ENCODE measurements at regions not wholly inside any gene's neighbourhood (a gene's known extent, or its start where the extent isn't known, plus 50 kb on each side); places are given as distances from the start of the nearest gene placed in this dataset.

DNA sequence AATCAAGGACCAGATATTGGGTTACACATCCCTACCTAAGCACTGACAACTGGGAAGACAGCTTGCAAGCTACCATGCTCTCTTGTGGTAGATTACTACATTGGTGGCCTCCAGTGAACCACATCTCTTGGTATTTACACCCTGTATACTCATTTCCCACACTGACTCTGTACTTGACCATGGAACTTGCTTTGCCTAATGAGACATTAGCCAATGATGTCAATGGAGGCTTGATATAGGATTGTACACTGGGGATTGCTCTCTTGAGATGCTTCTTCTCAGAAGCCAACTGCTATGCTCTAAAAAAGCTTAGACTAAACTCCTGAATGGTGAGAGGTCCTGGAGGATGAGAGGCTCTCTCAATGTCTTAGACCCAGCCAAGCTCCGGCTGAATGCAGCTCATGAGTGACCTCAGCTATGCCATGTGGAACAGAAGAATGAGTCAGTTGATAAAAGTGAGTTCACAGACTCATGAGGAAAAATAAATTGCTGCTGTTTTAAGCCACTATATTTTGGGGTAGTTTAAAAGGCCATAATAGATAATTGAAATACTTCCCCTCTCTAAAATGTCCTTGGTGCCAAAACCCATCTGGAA lies 61.5 kb upstream of the GALNT15 start (continued):
- TF ChIP-seq, protein P1, sequence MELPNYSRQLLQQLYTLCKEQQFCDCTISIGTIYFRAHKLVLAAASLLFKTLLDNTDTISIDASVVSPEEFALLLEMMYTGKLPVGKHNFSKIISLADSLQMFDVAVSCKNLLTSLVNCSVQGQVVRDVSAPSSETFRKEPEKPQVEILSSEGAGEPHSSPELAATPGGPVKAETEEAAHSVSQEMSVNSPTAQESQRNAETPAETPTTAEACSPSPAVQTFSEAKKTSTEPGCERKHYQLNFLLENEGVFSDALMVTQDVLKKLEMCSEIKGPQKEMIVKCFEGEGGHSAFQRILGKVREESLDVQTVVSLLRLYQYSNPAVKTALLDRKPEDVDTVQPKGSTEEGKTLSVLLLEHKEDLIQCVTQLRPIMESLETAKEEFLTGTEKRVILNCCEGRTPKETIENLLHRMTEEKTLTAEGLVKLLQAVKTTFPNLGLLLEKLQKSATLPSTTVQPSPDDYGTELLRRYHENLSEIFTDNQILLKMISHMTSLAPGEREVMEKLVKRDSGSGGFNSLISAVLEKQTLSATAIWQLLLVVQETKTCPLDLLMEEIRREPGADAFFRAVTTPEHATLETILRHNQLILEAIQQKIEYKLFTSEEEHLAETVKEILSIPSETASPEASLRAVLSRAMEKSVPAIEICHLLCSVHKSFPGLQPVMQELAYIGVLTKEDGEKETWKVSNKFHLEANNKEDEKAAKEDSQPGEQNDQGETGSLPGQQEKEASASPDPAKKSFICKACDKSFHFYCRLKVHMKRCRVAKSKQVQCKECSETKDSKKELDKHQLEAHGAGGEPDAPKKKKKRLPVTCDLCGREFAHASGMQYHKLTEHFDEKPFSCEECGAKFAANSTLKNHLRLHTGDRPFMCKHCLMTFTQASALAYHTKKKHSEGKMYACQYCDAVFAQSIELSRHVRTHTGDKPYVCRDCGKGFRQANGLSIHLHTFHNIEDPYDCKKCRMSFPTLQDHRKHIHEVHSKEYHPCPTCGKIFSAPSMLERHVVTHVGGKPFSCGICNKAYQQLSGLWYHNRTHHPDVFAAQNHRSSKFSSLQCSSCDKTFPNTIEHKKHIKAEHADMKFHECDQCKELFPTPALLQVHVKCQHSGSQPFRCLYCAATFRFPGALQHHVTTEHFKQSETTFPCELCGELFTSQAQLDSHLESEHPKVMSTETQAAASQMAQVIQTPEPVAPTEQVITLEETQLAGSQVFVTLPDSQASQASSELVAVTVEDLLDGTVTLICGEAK (IDR thresholded peaks at IDR 0.05; ENCODE audit: borderline replicate concordance), result no peak
- TF ChIP-seq, protein P2, sequence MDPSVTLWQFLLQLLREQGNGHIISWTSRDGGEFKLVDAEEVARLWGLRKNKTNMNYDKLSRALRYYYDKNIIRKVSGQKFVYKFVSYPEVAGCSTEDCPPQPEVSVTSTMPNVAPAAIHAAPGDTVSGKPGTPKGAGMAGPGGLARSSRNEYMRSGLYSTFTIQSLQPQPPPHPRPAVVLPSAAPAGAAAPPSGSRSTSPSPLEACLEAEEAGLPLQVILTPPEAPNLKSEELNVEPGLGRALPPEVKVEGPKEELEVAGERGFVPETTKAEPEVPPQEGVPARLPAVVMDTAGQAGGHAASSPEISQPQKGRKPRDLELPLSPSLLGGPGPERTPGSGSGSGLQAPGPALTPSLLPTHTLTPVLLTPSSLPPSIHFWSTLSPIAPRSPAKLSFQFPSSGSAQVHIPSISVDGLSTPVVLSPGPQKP (IDR thresholded peaks at IDR 0.05; ENCODE audit: low read depth, low read length), result no peak
- TF ChIP-seq SIN3A (IDR thresholded peaks at IDR 0.05; ENCODE audit: low read depth, low read length), result no peak
- no peak for TF ChIP-seq SIX5 (IDR thresholded peaks at IDR 0.05; ENCODE audit: low read depth, low read length, severe bottlenecking)
- TF ChIP-seq, protein P3, sequence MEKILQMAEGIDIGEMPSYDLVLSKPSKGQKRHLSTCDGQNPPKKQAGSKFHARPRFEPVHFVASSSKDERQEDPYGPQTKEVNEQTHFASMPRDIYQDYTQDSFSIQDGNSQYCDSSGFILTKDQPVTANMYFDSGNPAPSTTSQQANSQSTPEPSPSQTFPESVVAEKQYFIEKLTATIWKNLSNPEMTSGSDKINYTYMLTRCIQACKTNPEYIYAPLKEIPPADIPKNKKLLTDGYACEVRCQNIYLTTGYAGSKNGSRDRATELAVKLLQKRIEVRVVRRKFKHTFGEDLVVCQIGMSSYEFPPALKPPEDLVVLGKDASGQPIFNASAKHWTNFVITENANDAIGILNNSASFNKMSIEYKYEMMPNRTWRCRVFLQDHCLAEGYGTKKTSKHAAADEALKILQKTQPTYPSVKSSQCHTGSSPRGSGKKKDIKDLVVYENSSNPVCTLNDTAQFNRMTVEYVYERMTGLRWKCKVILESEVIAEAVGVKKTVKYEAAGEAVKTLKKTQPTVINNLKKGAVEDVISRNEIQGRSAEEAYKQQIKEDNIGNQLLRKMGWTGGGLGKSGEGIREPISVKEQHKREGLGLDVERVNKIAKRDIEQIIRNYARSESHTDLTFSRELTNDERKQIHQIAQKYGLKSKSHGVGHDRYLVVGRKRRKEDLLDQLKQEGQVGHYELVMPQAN (conservative IDR thresholded peaks at IDR 0.05), result no peak

Data from GM12878 (cell line).